Muscle of back (tissue), 3 donors: ENCODE measurements at regions not wholly inside any gene's neighbourhood (a gene's known extent, or its start where the extent isn't known, plus 50 kb on each side); places are given as distances from the start of the nearest gene placed in this dataset.
"Not testable (repeated sequence)": the region's sequence is repeated elsewhere in the genome, so short reads cannot be mapped to it uniquely, and the experiment has no call there.

Source experiments
- DNase-seq, 3 donors: peaks; one replicate each; pipeline versions ENCODE4 v3.0.0 to v3.0.0-alpha.2; 2013

DNA sequence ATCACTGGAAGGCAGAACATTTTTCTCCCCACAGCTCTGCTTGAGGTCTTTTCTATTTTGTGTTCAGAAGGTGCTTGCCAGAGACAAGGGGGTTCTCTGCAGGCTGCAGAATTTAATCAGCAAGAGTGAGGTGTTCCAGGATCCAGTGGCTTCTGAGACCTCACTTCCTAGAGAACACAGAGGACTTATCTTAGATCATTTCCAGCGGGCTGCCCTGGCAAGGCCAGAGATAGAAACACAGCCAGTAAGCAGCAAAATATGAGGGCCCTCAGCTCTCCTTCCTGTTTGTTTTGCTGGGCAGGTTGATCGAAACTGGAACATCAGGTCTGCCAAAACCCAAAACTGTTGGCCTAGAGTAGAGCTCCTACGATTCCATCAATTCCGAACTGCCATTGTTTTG is 187.3 kb downstream of the DIRAS2 start:
- DNase-seq = no peak

- DNase-seq = no peak
These were observed 185.0 kb downstream of the DIRAS2 start for GRCh38 chr9:90457386-90458190.

- no peak for DNase-seq
These were observed 184.1 kb downstream of the DIRAS2 start for GRCh38 chr9:90458485-90458884.

DNA sequence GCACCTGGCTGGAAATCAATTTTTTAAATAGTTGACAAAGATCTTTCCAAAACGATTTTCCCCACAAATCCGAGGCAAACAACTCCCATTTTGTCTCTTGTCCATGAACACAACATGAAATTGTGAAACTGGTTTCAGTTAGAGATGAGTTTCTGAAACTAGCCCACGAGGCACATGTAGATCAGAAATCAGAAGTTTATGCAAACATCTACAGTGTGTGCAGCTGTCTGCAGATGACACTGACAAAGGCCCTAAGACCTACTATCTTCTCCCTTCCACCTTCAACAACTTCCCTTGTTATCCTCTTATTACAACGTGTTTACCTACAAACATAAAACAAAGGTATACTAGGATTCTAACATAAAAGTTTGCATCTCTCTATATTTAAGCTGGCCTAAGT is 183.3 kb downstream of the DIRAS2 start:
- DNase-seq = no peak

- no peak for DNase-seq
These were observed 182.4 kb downstream of the DIRAS2 start for GRCh38 chr9:90460220-90460619.

GRCh38 chr9:90464978-90465377 is 177.6 kb downstream of the DIRAS2 start:
- DNase-seq = no peak

- DNase-seq = no peak
These were observed 176.2 kb downstream of the DIRAS2 start for GRCh38 chr9:90466441-90466840.

DNA sequence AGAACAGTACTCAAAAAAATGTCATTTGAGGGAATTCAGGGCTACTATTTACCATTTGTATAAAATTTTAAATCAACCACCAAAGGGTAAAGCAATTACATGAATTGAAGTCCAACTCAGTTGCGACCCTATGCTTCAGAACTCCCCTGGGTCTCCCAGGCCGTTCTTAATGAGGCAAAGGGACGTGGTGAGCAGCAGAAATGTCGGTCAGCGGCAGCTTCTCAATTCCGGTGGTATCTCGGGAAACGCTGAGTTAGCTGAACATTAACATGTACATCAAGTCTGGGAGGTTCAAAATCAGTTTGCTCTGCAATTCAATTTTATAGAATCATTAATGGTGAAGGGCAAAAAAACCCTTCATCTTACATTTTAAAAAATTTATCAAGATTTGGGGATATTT is 173.2 kb downstream of the DIRAS2 start:
- no peak for DNase-seq

GRCh38 chr9:90469865-90470387 is 172.7 kb downstream of the DIRAS2 start:
- no peak for DNase-seq

DNA sequence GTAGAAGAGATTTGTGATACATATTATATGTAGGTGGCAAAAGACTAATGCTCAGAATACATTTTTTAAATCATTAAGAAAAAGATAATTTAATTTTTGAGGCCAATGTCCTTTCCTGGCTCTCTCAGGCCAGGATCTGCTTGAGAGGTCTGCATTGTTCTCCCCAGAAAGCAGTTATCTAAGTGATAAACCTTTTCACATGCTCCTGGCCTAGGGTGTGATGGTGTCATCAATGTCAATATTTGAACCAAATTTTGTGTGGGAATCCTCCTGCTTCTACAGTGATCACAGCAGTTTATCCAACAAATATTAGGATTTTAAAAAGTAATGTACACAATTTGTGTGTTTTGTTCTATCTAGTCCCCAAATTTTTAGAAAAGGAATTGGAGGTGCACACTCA is 166.6 kb downstream of the DIRAS2 start:
- no peak for DNase-seq

GRCh38 chr9:90477535-90477934 is 165.1 kb downstream of the DIRAS2 start:
- DNase-seq = no peak

- DNase-seq = no peak
These were observed 163.8 kb downstream of the DIRAS2 start for GRCh38 chr9:90478821-90479220.

DNA sequence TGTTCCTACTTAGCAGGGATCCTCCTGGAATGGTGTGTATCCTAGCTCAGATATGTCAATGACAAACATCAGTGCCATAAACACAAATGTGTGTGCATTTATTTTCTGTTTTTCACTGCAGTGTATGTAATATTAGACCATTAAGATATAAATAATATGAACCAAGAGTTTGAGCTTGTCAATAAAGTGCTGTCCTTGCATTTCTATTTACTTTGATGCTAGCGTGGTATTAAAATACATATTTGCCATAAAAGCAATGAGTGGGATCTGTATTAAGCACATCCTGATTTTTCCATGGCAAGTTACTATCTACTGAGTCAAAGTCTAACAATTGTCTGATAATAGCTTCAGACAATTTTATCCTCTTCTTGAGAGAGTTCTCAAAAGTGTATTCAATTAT is 157.6 kb downstream of the DIRAS2 start:
- DNase-seq = no peak

- no peak for DNase-seq
These were observed 153.6 kb downstream of the DIRAS2 start for GRCh38 chr9:90489066-90489465.

GRCh38 chr9:90499761-90500160 is 142.9 kb downstream of the DIRAS2 start:
- DNase-seq = peak in 2 of 3 donors; percentile 23 to 42

DNA sequence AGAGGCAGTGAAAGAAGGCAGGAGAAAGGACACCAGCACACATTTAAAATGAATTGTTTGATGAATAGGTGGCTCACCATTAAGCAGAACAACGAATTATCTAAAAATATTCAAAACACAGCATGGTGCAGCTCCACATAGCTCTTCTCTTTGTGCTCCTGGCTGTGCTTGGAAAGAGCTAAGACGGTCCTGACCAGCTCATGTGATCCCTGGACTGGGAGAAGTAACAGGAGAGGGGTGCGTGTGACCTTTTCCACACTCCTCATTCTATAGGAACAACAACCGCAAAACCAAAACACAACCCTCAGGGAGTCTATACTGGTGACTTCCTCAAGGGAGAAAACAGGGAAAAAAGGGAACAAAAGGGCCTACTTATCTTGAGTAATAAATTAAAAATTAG is 140.5 kb downstream of the DIRAS2 start:
- DNase-seq = no peak

DNA sequence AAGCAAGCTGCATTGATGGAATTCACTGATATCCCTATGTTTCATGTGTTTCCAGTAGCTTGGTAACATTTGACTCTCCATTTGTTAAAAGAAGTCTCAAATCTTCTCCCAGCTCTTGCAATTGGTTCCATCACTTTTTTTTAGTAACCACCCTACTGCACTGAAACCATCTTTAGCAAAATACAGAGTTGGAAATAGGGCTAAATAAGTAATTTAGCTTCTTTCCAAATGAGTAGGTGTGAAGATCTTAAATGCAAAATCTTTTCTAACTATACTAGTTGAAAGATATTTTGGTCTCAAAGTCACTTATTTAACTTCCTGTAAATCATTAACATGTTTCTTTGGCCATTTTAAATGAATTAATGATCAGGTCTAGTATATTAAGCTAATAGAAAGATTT is 138.1 kb downstream of the DIRAS2 start:
- DNase-seq = no peak

GRCh38 chr9:90505695-90506094 is 136.9 kb downstream of the DIRAS2 start:
- DNase-seq = no peak

GRCh38 chr9:90506402-90506801 is 136.2 kb downstream of the DIRAS2 start:
- not testable (repeated sequence) for DNase-seq

- no peak for DNase-seq
These were observed 135.0 kb downstream of the DIRAS2 start for GRCh38 chr9:90507621-90508020.

DNA sequence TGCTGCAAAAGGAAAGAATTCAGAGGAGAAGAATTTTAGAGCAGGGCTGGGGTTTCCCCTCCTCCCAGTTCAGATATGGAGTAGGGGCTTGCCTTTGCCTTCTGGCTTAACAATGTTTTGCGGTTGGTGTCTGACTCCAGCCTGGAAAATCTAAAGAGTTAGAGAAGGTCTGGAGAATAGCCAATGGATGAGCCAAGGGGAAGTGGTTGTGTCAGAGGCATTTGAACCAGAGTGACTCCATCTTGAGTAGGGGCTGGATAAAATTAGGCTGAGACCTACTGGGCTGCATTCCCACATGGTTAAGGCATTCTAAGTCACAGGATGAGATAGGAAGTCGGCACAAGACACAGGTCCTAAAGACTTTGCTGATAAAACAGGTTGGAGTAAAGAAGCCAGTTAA is 133.7 kb downstream of the DIRAS2 start:
- peak in 1 of 3 donors; percentile 33 for DNase-seq

- DNase-seq = no peak
These were observed 130.9 kb downstream of the DIRAS2 start for GRCh38 chr9:90511711-90512110.

DNA sequence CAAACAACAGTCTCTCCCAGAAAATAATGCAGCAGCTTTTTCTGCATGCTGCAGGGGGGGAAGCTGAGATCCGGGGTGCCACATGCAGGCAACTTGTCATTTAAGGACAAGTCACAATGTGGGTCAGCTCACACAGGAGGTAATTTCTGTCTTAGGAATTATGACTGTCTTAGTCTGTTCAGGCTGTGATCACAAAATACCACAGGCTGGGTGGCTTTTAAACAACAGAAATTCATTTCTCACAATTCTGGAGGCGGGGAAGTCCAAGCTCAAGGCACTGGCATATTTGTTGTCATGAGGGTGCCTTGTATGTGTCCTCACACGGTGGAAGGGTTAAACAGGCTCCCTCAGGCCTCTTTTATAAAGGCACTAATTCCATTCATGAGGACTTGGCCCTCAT is 127.7 kb downstream of the DIRAS2 start:
- no peak for DNase-seq

DNA sequence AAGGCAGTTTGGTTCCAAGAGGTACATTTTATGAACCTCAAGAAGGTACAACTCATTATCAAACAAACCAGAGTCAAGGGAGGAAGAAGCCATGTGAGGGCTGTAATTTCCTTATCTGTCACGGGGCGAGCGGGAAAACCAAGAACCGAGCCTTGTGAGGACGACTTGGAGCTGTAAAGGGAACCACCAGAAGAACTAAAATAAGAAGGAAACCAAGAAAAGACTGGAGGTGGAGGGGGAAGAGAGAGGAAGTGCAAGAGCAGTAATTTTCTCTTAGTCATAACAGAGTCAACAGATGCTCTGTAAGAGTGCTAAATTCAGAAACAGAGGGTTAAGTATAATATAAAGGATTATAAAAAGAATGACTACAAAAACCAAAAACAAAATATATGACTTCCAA is 127.1 kb downstream of the DIRAS2 start:
- no peak for DNase-seq
